Liver (tissue), 3 donors: ENCODE measurements at regions not wholly inside any gene's neighbourhood (a gene's known extent, or its start where the extent isn't known, plus 50 kb on each side); places are given as distances from the start of the nearest gene placed in this dataset.

ENCODE experiments used
- CTCF ChIP-seq: fragments of 150-350 bp; IDR thresholded peaks from 2 replicates; pipeline ENCODE4 v1.5.1; 2017; ENCODE audit warnings: improper control_type of control experiment, low read depth, low read length; ENCODE audit not compliant: missing input control
- EGR1 ChIP-seq, 2 donors: IDR thresholded peaks; 2 replicates each; pipeline ENCODE4 v1.6.1; 2016 to 2018; ENCODE audit warnings: antibody characterized with exemption in 2 of 2, low read depth in 2 of 2
- SP1 ChIP-seq: IDR thresholded peaks from 2 replicates; pipeline ENCODE4 v1.6.1; 2018; ENCODE audit warnings: antibody characterized with exemption, mild to moderate bottlenecking
- YY1 ChIP-seq: IDR thresholded peaks from 2 replicates; pipeline ENCODE4 v1.6.1; 2016; ENCODE audit warnings: antibody characterized with exemption, mild to moderate bottlenecking
- ZBTB33 ChIP-seq: IDR thresholded peaks from 2 replicates; pipeline ENCODE4 v1.6.1; 2016; ENCODE audit warnings: antibody characterized with exemption
- TF ChIP-seq, protein P1 (sequence below): IDR thresholded peaks from 2 replicates; pipeline ENCODE4 v1.6.1; 2016; ENCODE audit warnings: antibody characterized with exemption, mild to moderate bottlenecking
- donor health status: healthy.
- donor health status: healthy.

GRCh38 chr7:91411060-91411459, 146.8 kb downstream of the FZD1 start:
- no peak for TF ChIP-seq CTCF
- TF ChIP-seq YY1 = no peak
- no peak for TF ChIP-seq EGR1 (IDR thresholded peaks at IDR 0.05; ENCODE audit: low read depth in 2 of 2)
- no peak for TF ChIP-seq SP1
- TF ChIP-seq, protein P1, sequence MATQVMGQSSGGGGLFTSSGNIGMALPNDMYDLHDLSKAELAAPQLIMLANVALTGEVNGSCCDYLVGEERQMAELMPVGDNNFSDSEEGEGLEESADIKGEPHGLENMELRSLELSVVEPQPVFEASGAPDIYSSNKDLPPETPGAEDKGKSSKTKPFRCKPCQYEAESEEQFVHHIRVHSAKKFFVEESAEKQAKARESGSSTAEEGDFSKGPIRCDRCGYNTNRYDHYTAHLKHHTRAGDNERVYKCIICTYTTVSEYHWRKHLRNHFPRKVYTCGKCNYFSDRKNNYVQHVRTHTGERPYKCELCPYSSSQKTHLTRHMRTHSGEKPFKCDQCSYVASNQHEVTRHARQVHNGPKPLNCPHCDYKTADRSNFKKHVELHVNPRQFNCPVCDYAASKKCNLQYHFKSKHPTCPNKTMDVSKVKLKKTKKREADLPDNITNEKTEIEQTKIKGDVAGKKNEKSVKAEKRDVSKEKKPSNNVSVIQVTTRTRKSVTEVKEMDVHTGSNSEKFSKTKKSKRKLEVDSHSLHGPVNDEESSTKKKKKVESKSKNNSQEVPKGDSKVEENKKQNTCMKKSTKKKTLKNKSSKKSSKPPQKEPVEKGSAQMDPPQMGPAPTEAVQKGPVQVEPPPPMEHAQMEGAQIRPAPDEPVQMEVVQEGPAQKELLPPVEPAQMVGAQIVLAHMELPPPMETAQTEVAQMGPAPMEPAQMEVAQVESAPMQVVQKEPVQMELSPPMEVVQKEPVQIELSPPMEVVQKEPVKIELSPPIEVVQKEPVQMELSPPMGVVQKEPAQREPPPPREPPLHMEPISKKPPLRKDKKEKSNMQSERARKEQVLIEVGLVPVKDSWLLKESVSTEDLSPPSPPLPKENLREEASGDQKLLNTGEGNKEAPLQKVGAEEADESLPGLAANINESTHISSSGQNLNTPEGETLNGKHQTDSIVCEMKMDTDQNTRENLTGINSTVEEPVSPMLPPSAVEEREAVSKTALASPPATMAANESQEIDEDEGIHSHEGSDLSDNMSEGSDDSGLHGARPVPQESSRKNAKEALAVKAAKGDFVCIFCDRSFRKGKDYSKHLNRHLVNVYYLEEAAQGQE = no peak
- no peak for TF ChIP-seq ZBTB33
